MG63 (cell line): ENCODE measurements at regions not wholly inside any gene's neighbourhood (a gene's known extent, or its start where the extent isn't known, plus 50 kb on each side); places are given as distances from the start of the nearest gene placed in this dataset.
"Not testable (repeated sequence)": the region's sequence is repeated elsewhere in the genome, so short reads cannot be mapped to it uniquely, and the experiment has no call there.

Experiments used
- DNase-seq: peaks from one replicate; pipeline ENCODE4 v3.0.0-alpha.2; 2020
- H3K27me3 ChIP-seq: fragments of 250-450 bp; sonication (Bioruptor Pico); 2 replicates; pipeline ENCODE4 v1.5.1; 2020; ENCODE audit warnings: mild to moderate bottlenecking, moderate library complexity
- H3K36me3 ChIP-seq: fragments of 250-450 bp; sonication (Bioruptor Pico); 2 replicates; pipeline ENCODE4 v1.5.1; 2020; ENCODE audit warnings: mild to moderate bottlenecking, moderate library complexity
- H3K4me3 ChIP-seq: fragments of 250-450 bp; sonication (Bioruptor Pico); 2 replicates; pipeline ENCODE4 v1.5.1; 2020; ENCODE audit warnings: mild to moderate bottlenecking, moderate library complexity
- H3K9me3 ChIP-seq: fragments of 250-450 bp; sonication (Bioruptor Pico); 2 replicates; pipeline ENCODE4 v1.5.1; 2020; ENCODE audit warnings: mild to moderate bottlenecking, moderate library complexity

- no peak overlapping the region for H3K4me3 ChIP-seq
- DNase-seq, result no peak
- H3K27me3 ChIP-seq, result no peaks in the 10 kb centered on the region
- no peaks in the 10 kb centered on the region for H3K9me3 ChIP-seq
- no peaks in the 10 kb centered on the region for H3K36me3 ChIP-seq
Measured at GRCh38 chrX:6990552-6991193, 156.8 kb upstream of the STS start.

GRCh38 chrX:6989858-6990257, 157.7 kb upstream of the STS start:
- H3K4me3 ChIP-seq, result no peak overlapping the region
- no peaks in the 10 kb centered on the region for H3K9me3 ChIP-seq
- H3K36me3 ChIP-seq, result no peaks in the 10 kb centered on the region
- no peak for DNase-seq
- no peaks in the 10 kb centered on the region for H3K27me3 ChIP-seq

GRCh38 chrX:6988694-6989093, 158.8 kb upstream of the STS start:
- not testable (repeated sequence) for H3K27me3 ChIP-seq, H3K4me3 ChIP-seq, H3K36me3 ChIP-seq, DNase-seq, H3K9me3 ChIP-seq

GRCh38 chrX:6986915-6987314, 160.6 kb upstream of the STS start:
- Histone ChIP-seq H3K36me3 (no peaks in the 10 kb centered on the region), H3K27me3 (no peaks in the 10 kb centered on the region), H3K9me3 (no peaks in the 10 kb centered on the region), H3K4me3 (no peak overlapping the region)
- no peak for DNase-seq

- no peaks in the 10 kb centered on the region for H3K9me3 ChIP-seq
- no peaks in the 10 kb centered on the region for H3K27me3 ChIP-seq
- H3K4me3 ChIP-seq, result no peak overlapping the region
- H3K36me3 ChIP-seq, result no peaks in the 10 kb centered on the region
- no peak for DNase-seq
Measured at GRCh38 chrX:6985537-6985936, 162.0 kb upstream of the STS start.

GRCh38 chrX:6983207-6983955, 164.1 kb upstream of the STS start:
- H3K36me3 ChIP-seq, result no peaks in the 10 kb centered on the region
- H3K4me3 ChIP-seq, result no peak overlapping the region
- H3K9me3 ChIP-seq, result no peaks in the 10 kb centered on the region
- no peak for DNase-seq
- no peaks in the 10 kb centered on the region for H3K27me3 ChIP-seq

- H3K27me3 ChIP-seq, result no peaks in the 10 kb centered on the region
Measured at GRCh38 chrX:6981718-6982406, 165.7 kb upstream of the STS start.

GRCh38 chrX:6980981-6981380, 166.5 kb upstream of the STS start:
- no peak for DNase-seq
- no peak overlapping the region for H3K4me3 ChIP-seq
- no peaks in the 10 kb centered on the region for H3K9me3 ChIP-seq
- no peaks in the 10 kb centered on the region for H3K27me3 ChIP-seq
- H3K36me3 ChIP-seq, result no peaks in the 10 kb centered on the region

More at GRCh38 chrX:6981718-6982406, 165.7 kb upstream of the STS start:
- Histone ChIP-seq H3K4me3 (no peak overlapping the region), H3K36me3 (no peaks in the 10 kb centered on the region), H3K9me3 (no peaks in the 10 kb centered on the region)
- DNase-seq, result no peak

- H3K9me3 ChIP-seq, result no peaks in the 10 kb centered on the region
- DNase-seq, result no peak
- no peaks in the 10 kb centered on the region for H3K36me3 ChIP-seq
- H3K27me3 ChIP-seq, result no peaks in the 10 kb centered on the region
- H3K4me3 ChIP-seq, result no peak overlapping the region
Measured at GRCh38 chrX:6968231-6968630, 179.3 kb upstream of the STS start.

GRCh38 chrX:6965729-6966128, 181.8 kb upstream of the STS start:
- no peak for DNase-seq
- no peak overlapping the region for H3K4me3 ChIP-seq
- H3K36me3 ChIP-seq, result no peaks in the 10 kb centered on the region
- no peaks in the 10 kb centered on the region for H3K9me3 ChIP-seq
- H3K27me3 ChIP-seq, result no peaks in the 10 kb centered on the region

- Histone ChIP-seq H3K9me3 (no peaks in the 10 kb centered on the region), H3K27me3 (no peaks in the 10 kb centered on the region), H3K36me3 (no peaks in the 10 kb centered on the region), H3K4me3 (no peak overlapping the region)
- DNase-seq, result no peak
Measured at GRCh38 chrX:6962006-6962355, 185.5 kb upstream of the STS start.

GRCh38 chrX:6961286-6962005, 186.1 kb upstream of the STS start:
- Histone ChIP-seq H3K9me3 (no peaks in the 10 kb centered on the region), H3K36me3 (no peaks in the 10 kb centered on the region), H3K4me3 (no peak overlapping the region), H3K27me3 (no peaks in the 10 kb centered on the region)
- no peak for DNase-seq

GRCh38 chrX:6959006-6959405, 188.5 kb upstream of the STS start:
- H3K9me3 ChIP-seq, result no peaks in the 10 kb centered on the region
- H3K27me3 ChIP-seq, result no peaks in the 10 kb centered on the region
- no peak overlapping the region for H3K4me3 ChIP-seq
- no peak for DNase-seq
- no peaks in the 10 kb centered on the region for H3K36me3 ChIP-seq

- no peaks in the 10 kb centered on the region for H3K27me3 ChIP-seq
- no peak overlapping the region for H3K4me3 ChIP-seq
- H3K9me3 ChIP-seq, result no peaks in the 10 kb centered on the region
- DNase-seq, result no peak
- no peaks in the 10 kb centered on the region for H3K36me3 ChIP-seq
Measured at GRCh38 chrX:6954836-6955235, 192.7 kb upstream of the STS start.

- no peaks in the 10 kb centered on the region for H3K27me3 ChIP-seq
- no peak for DNase-seq
Measured at GRCh38 chrX:6946168-6946567, 201.3 kb upstream of the STS start.

GRCh38 chrX:6941041-6941440, 206.5 kb upstream of the STS start:
- Histone ChIP-seq H3K27me3 (no peaks in the 10 kb centered on the region), H3K4me3 (no peak overlapping the region), H3K9me3 (no peaks in the 10 kb centered on the region), H3K36me3 (no peaks in the 10 kb centered on the region)
- no peak for DNase-seq

More at GRCh38 chrX:6946168-6946567, 201.3 kb upstream of the STS start:
- Histone ChIP-seq H3K9me3 (no peaks in the 10 kb centered on the region), H3K36me3 (no peaks in the 10 kb centered on the region), H3K4me3 (no peak overlapping the region)

GRCh38 chrX:6932942-6933341, 214.6 kb upstream of the STS start:
- not testable (repeated sequence) for H3K4me3 ChIP-seq, H3K9me3 ChIP-seq, H3K27me3 ChIP-seq, H3K36me3 ChIP-seq, DNase-seq
